DND-41 (cell line): ENCODE measurements at regions not wholly inside any gene's neighbourhood (a gene's known extent, or its start where the extent isn't known, plus 50 kb on each side); places are given as distances from the start of the nearest gene placed in this dataset.

Source experiments
- CTCF ChIP-seq: IDR thresholded peaks from 2 replicates; pipeline ENCODE4 v1.5.1; 2012; ENCODE audit warnings: borderline replicate concordance, low read length, moderate library complexity, mild to moderate bottlenecking; ENCODE audit not compliant: poor library complexity, severe bottlenecking; ENCODE audit errors: extremely low read depth
- EZH2 ChIP-seq: IDR thresholded peaks from 3 replicates; pipeline ENCODE4 v1.6.1; 2012; ENCODE audit warnings: borderline replicate concordance, low read depth, mild to moderate bottlenecking, moderate library complexity, low read length, inconsistent platforms; ENCODE audit not compliant: severe bottlenecking

GRCh38 chr20:10724449-10725173, 50.8 kb upstream of the JAG1 start:
- TF ChIP-seq CTCF (no peak), EZH2 (no peak)
